SK-MEL-5 (cell line): ENCODE measurements at regions not wholly inside any gene's neighbourhood (a gene's known extent, or its start where the extent isn't known, plus 50 kb on each side); places are given as distances from the start of the nearest gene placed in this dataset.

Experiments used
- DNase-seq: peaks from one replicate; pipeline ENCODE4 v3.0.0-alpha.2; 2016; ENCODE audit warnings: low read depth, low spot score
- in situ Hi-C: cut with HindIII; loops from 2 replicates; pipeline ENCODE4 v1.10.0; 2016; ENCODE audit warnings: low sequenced_read_pairs, high pct_unique_total_duplicates, low pct_unique_long_range_greater_than_20kb

GRCh38 chr3:95899494-95899893 is 914.9 kb upstream of the EPHA6 start:
- in situ Hi-C loops: no loop called here
- no peak for DNase-seq

- in situ Hi-C loops: no loop called here
- no peak for DNase-seq
Observed at GRCh38 chr3:95899911-95900310, 914.5 kb upstream of the EPHA6 start.

- no peak for DNase-seq
- in situ Hi-C loops: no loop called here
Observed at GRCh38 chr3:95901948-95902347, 912.4 kb upstream of the EPHA6 start.

- in situ Hi-C loops: no loop called here
- DNase-seq: no peak
Observed at GRCh38 chr3:95905182-95905581, 909.2 kb upstream of the EPHA6 start.

- in situ Hi-C loops: no loop called here
Observed at GRCh38 chr3:95911767-95912166, 902.6 kb upstream of the EPHA6 start.

GRCh38 chr3:95923496-95924210 is 890.7 kb upstream of the EPHA6 start:
- DNase-seq: peak; percentile 35
- in situ Hi-C loops: no loop called here

More at GRCh38 chr3:95911767-95912166, 902.6 kb upstream of the EPHA6 start:
- DNase-seq: no peak

- in situ Hi-C loops: no loop called here
- no peak for DNase-seq
Observed at GRCh38 chr3:95926904-95927501, 887.4 kb upstream of the EPHA6 start.

GRCh38 chr3:95934181-95934580 is 880.2 kb upstream of the EPHA6 start:
- no peak for DNase-seq
- in situ Hi-C loops: no loop called here

GRCh38 chr3:95939235-95939809 is 875.1 kb upstream of the EPHA6 start:
- no peak for DNase-seq
- in situ Hi-C loops: no loop called here

- in situ Hi-C loops: no loop called here
- no peak for DNase-seq
Observed at GRCh38 chr3:95965704-95966336, 848.6 kb upstream of the EPHA6 start.

GRCh38 chr3:95971573-95971972 is 842.8 kb upstream of the EPHA6 start:
- in situ Hi-C loops: no loop called here
- DNase-seq: no peak

GRCh38 chr3:95994338-95994737 is 820.1 kb upstream of the EPHA6 start:
- DNase-seq: no peak
- in situ Hi-C loops: no loop called here

GRCh38 chr3:96000966-96001365 is 813.4 kb upstream of the EPHA6 start:
- peak; percentile 14 for DNase-seq
- in situ Hi-C loops: no loop called here

- DNase-seq: no peak
- in situ Hi-C loops: no loop called here
Observed at GRCh38 chr3:96007650-96008195, 806.7 kb upstream of the EPHA6 start.

GRCh38 chr3:96012939-96013338 is 801.5 kb upstream of the EPHA6 start:
- in situ Hi-C loops: no loop called here

GRCh38 chr3:96017556-96017955 is 796.8 kb upstream of the EPHA6 start:
- peak; percentile 92 for DNase-seq
- in situ Hi-C loops: no loop called here

More at GRCh38 chr3:96012939-96013338, 801.5 kb upstream of the EPHA6 start:
- DNase-seq: no peak

- in situ Hi-C loops: no loop called here
Observed at GRCh38 chr3:96022676-96023075, 791.7 kb upstream of the EPHA6 start.

GRCh38 chr3:96027718-96028117 is 786.7 kb upstream of the EPHA6 start:
- DNase-seq: no peak
- in situ Hi-C loops: no loop called here

More at GRCh38 chr3:96022676-96023075, 791.7 kb upstream of the EPHA6 start:
- no peak for DNase-seq
